Skeletal muscle tissue (tissue), 3 donors: ENCODE measurements at regions not wholly inside any gene's neighbourhood (a gene's known extent, or its start where the extent isn't known, plus 50 kb on each side); places are given as distances from the start of the nearest gene placed in this dataset.

Source experiments
- H3K27ac ChIP-seq: one replicate; pipeline ENCODE4 v1.7.0; 2013; ENCODE audit warnings: mild to moderate bottlenecking, low read depth, low read length, inconsistent platforms
- H3K27me3 ChIP-seq, 3 donors: one replicate each; pipeline ENCODE4 v1.7.0; 2013; ENCODE audit warnings: low read length in 3 of 3; ENCODE audit not compliant: control insufficient read depth in 3 of 3, insufficient read depth in 3 of 3
- H3K36me3 ChIP-seq, 3 donors: one replicate each; pipeline ENCODE4 v1.7.0; 2013; ENCODE audit warnings: low read length in 3 of 3; ENCODE audit not compliant: control insufficient read depth in 3 of 3, insufficient read depth in 3 of 3
- H3K4me1 ChIP-seq, 3 donors: one replicate each; pipeline ENCODE4 v1.7.0; 2013; ENCODE audit warnings: low read length in 3 of 3, mild to moderate bottlenecking in 3 of 3; ENCODE audit not compliant: control insufficient read depth in 3 of 3, insufficient read depth in 3 of 3
- H3K4me3 ChIP-seq, 3 donors: one replicate each; pipeline ENCODE4 v1.7.0; 2013; ENCODE audit warnings: low read length in 3 of 3
- H3K9ac ChIP-seq, 3 donors: one replicate each; pipeline ENCODE4 v1.7.0; 2013; ENCODE audit warnings: low read length in 3 of 3, mild to moderate bottlenecking in 3 of 3, moderate library complexity in 2 of 3, low read depth in 1 of 3
- H3K9me3 ChIP-seq, 3 donors: one replicate each; pipeline ENCODE4 v1.7.0; 2013; ENCODE audit warnings: low read length in 3 of 3; ENCODE audit not compliant: control insufficient read depth in 3 of 3
- donor health status: Osteomylitis.

GRCh38 chr2:20549691-20550348 is 101.1 kb downstream of the HS1BP3 start:
- no peak overlapping the region for H3K27ac ChIP-seq
- peaks cover 18 to 23% (median 20%) of the 10 kb centered on the region in 3 donors for H3K4me1 ChIP-seq
- H3K9ac ChIP-seq: no peak overlapping the region
- no peak overlapping the region for H3K4me3 ChIP-seq
- H3K36me3 ChIP-seq: no peaks in the 10 kb centered on the region
- no peaks in the 10 kb centered on the region for H3K9me3 ChIP-seq
- H3K27me3 ChIP-seq: no peaks in the 10 kb centered on the region

- Histone ChIP-seq H3K9ac (peak overlapping the region; percentile 9 to 17 (median 12)), H3K27ac (peak overlapping the region; percentile 42), H3K36me3 (no peaks in the 10 kb centered on the region), H3K4me3 (peak overlapping the region in 1 of 3 donors; percentile 4), H3K9me3 (no peaks in the 10 kb centered on the region), H3K4me1 (peaks cover 18 to 23% (median 20%) of the 10 kb centered on the region in 3 donors), H3K27me3 (no peaks in the 10 kb centered on the region)
These were observed 99.5 kb downstream of the HS1BP3 start for GRCh38 chr2:20551260-20551944.

- peaks cover 18 to 23% (median 20%) of the 10 kb centered on the region in 3 donors for H3K4me1 ChIP-seq
- H3K9me3 ChIP-seq: no peaks in the 10 kb centered on the region
- no peaks in the 10 kb centered on the region for H3K36me3 ChIP-seq
- H3K4me3 ChIP-seq: peak overlapping the region in 1 of 3 donors; percentile 4
- no peaks in the 10 kb centered on the region for H3K27me3 ChIP-seq
- no peak overlapping the region for H3K9ac ChIP-seq
- no peak overlapping the region for H3K27ac ChIP-seq
These were observed 99.0 kb downstream of the HS1BP3 start for GRCh38 chr2:20551945-20552328.

GRCh38 chr2:20552847-20553246 is 98.1 kb downstream of the HS1BP3 start:
- Histone ChIP-seq H3K4me1 (peaks cover 18 to 23% (median 20%) of the 10 kb centered on the region in 3 donors), H3K27me3 (no peaks in the 10 kb centered on the region), H3K4me3 (no peak overlapping the region), H3K9me3 (no peaks in the 10 kb centered on the region), H3K9ac (no peak overlapping the region), H3K27ac (no peak overlapping the region), H3K36me3 (no peaks in the 10 kb centered on the region)

- Histone ChIP-seq H3K27me3 (no peaks in the 10 kb centered on the region), H3K36me3 (no peaks in the 10 kb centered on the region), H3K4me1 (peaks cover 18 to 23% (median 20%) of the 10 kb centered on the region in 3 donors), H3K27ac (no peak overlapping the region), H3K9ac (no peak overlapping the region), H3K4me3 (no peak overlapping the region), H3K9me3 (no peaks in the 10 kb centered on the region)
These were observed 97.3 kb downstream of the HS1BP3 start for GRCh38 chr2:20553580-20553979.

- H3K4me3 ChIP-seq: no peak overlapping the region
- H3K9me3 ChIP-seq: no peaks in the 10 kb centered on the region
- H3K36me3 ChIP-seq: no peaks in the 10 kb centered on the region
- no peak overlapping the region for H3K27ac ChIP-seq
- no peak overlapping the region for H3K9ac ChIP-seq
- H3K4me1 ChIP-seq: peaks cover 16 to 21% (median 18%) of the 10 kb centered on the region in 3 donors
- no peaks in the 10 kb centered on the region for H3K27me3 ChIP-seq
These were observed 94.9 kb downstream of the HS1BP3 start for GRCh38 chr2:20555954-20556353.

GRCh38 chr2:20556756-20557155 is 94.1 kb downstream of the HS1BP3 start:
- Histone ChIP-seq H3K27ac (no peak overlapping the region), H3K4me1 (peaks cover 9 to 13% (median 10%) of the 10 kb centered on the region in 3 donors), H3K27me3 (no peaks in the 10 kb centered on the region), H3K9me3 (no peaks in the 10 kb centered on the region), H3K36me3 (no peaks in the 10 kb centered on the region), H3K4me3 (no peak overlapping the region), H3K9ac (no peak overlapping the region)

GRCh38 chr2:20557226-20557625 is 93.7 kb downstream of the HS1BP3 start:
- H3K9me3 ChIP-seq: no peaks in the 10 kb centered on the region
- H3K27me3 ChIP-seq: no peaks in the 10 kb centered on the region
- no peak overlapping the region for H3K9ac ChIP-seq
- peaks cover 4 to 9% (median 5%) of the 10 kb centered on the region in 3 donors for H3K4me1 ChIP-seq
- no peak overlapping the region for H3K4me3 ChIP-seq
- H3K27ac ChIP-seq: no peak overlapping the region
- H3K36me3 ChIP-seq: no peaks in the 10 kb centered on the region

GRCh38 chr2:20557635-20558034 is 93.3 kb downstream of the HS1BP3 start:
- Histone ChIP-seq H3K4me3 (no peak overlapping the region), H3K27me3 (no peaks in the 10 kb centered on the region), H3K9me3 (no peaks in the 10 kb centered on the region), H3K4me1 (peaks cover under 1 to 5% (median 2%) of the 10 kb centered on the region in 3 donors), H3K9ac (no peak overlapping the region), H3K27ac (no peak overlapping the region), H3K36me3 (no peaks in the 10 kb centered on the region)

- Histone ChIP-seq H3K27me3 (no peaks in the 10 kb centered on the region), H3K36me3 (no peaks in the 10 kb centered on the region), H3K4me1 (peaks cover 0 to 5% (median 0%) of the 10 kb centered on the region in 3 donors), H3K9me3 (no peaks in the 10 kb centered on the region), H3K9ac (no peak overlapping the region), H3K4me3 (no peak overlapping the region), H3K27ac (no peak overlapping the region)
These were observed 92.3 kb downstream of the HS1BP3 start for GRCh38 chr2:20558391-20559150.
